ENCODE measurements at regions not wholly inside any gene's neighbourhood (a gene's known extent, or its start where the extent isn't known, plus 50 kb on each side); places are given as distances from the start of the nearest gene placed in this dataset.

GRCh38 chr10:25768167-25768566 is 165.9 kb upstream of the MYO3A start:
- no peaks in the 10 kb centered on the region for H3K9me3 ChIP-seq
- TF ChIP-seq, protein P1, sequence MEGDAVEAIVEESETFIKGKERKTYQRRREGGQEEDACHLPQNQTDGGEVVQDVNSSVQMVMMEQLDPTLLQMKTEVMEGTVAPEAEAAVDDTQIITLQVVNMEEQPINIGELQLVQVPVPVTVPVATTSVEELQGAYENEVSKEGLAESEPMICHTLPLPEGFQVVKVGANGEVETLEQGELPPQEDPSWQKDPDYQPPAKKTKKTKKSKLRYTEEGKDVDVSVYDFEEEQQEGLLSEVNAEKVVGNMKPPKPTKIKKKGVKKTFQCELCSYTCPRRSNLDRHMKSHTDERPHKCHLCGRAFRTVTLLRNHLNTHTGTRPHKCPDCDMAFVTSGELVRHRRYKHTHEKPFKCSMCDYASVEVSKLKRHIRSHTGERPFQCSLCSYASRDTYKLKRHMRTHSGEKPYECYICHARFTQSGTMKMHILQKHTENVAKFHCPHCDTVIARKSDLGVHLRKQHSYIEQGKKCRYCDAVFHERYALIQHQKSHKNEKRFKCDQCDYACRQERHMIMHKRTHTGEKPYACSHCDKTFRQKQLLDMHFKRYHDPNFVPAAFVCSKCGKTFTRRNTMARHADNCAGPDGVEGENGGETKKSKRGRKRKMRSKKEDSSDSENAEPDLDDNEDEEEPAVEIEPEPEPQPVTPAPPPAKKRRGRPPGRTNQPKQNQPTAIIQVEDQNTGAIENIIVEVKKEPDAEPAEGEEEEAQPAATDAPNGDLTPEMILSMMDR (IDR thresholded peaks at IDR 0.05): no peak
- H3K27ac ChIP-seq: no peak overlapping the region
- no peaks in the 10 kb centered on the region for H3K4me1 ChIP-seq (ENCODE audit: control insufficient read depth in 1 of 2, insufficient read depth in 1 of 2, low read depth in 1 of 2, low read length in 1 of 2)
- H3K27me3 ChIP-seq: peaks cover 33% of the 10 kb centered on the region
- H3K4me3 ChIP-seq (ENCODE audit: low read depth in 1 of 2, low read length in 1 of 2): no peak overlapping the region
- H3K36me3 ChIP-seq: no peaks in the 10 kb centered on the region

GRCh38 chr10:25778646-25779045 is 155.4 kb upstream of the MYO3A start:
- H3K27ac ChIP-seq: no peak overlapping the region
- no peak overlapping the region for H3K4me3 ChIP-seq (ENCODE audit: low read depth in 1 of 2, low read length in 1 of 2)
- TF ChIP-seq, protein P1 (IDR thresholded peaks at IDR 0.05): no peak
- no peaks in the 10 kb centered on the region for H3K36me3 ChIP-seq
- no peaks in the 10 kb centered on the region for H3K27me3 ChIP-seq
- no peaks in the 10 kb centered on the region for H3K9me3 ChIP-seq
- H3K4me1 ChIP-seq (ENCODE audit: control insufficient read depth in 1 of 2, insufficient read depth in 1 of 2, low read depth in 1 of 2, low read length in 1 of 2): no peaks in the 10 kb centered on the region

DNA sequence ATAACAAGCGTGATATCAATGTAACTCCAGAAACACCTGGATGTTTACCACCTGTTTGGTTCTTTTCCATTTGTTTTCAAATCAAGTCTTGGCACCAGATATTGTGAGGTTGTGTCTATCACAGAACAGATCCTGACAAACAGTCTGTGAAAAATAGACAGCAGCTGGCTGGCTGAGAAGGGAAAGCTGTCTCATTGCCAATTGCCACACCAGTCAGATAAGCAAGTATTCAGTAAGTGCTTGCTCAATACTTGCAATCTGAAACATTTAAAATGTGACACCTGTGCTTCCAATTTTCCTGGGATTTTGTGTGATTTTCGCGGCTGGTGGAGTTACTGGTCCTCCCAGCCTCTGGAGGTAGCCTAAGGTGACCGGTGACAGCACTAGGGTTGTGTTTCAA is 147.9 kb upstream of the MYO3A start:
- Histone ChIP-seq H3K4me3 (ENCODE audit: low read depth in 1 of 2, low read length in 1 of 2) (no peak overlapping the region), H3K27me3 (no peaks in the 10 kb centered on the region), H3K27ac (no peak overlapping the region), H3K9me3 (no peaks in the 10 kb centered on the region), H3K36me3 (no peaks in the 10 kb centered on the region), H3K4me1 (ENCODE audit: control insufficient read depth in 1 of 2, insufficient read depth in 1 of 2, low read depth in 1 of 2, low read length in 1 of 2) (no peaks in the 10 kb centered on the region)
- TF ChIP-seq, protein P1 (IDR thresholded peaks at IDR 0.05): no peak

- H3K27ac ChIP-seq: no peak overlapping the region
- TF ChIP-seq, protein P1 (IDR thresholded peaks at IDR 0.05): no peak
- no peaks in the 10 kb centered on the region for H3K27me3 ChIP-seq
- no peaks in the 10 kb centered on the region for H3K9me3 ChIP-seq
- H3K4me3 ChIP-seq (ENCODE audit: low read depth in 1 of 2, low read length in 1 of 2): no peak overlapping the region
- no peaks in the 10 kb centered on the region for H3K4me1 ChIP-seq (ENCODE audit: control insufficient read depth in 1 of 2, insufficient read depth in 1 of 2, low read depth in 1 of 2, low read length in 1 of 2)
- H3K36me3 ChIP-seq: no peaks in the 10 kb centered on the region
These were observed 147.1 kb upstream of the MYO3A start for GRCh38 chr10:25786899-25787298.

GRCh38 chr10:25797888-25798429 is 136.1 kb upstream of the MYO3A start:
- Histone ChIP-seq H3K9me3 (no peaks in the 10 kb centered on the region), H3K27me3 (no peaks in the 10 kb centered on the region), H3K27ac (no peak overlapping the region), H3K4me1 (ENCODE audit: control insufficient read depth in 1 of 2, insufficient read depth in 1 of 2, low read depth in 1 of 2, low read length in 1 of 2) (no peaks in the 10 kb centered on the region), H3K4me3 (ENCODE audit: low read depth in 1 of 2, low read length in 1 of 2) (no peak overlapping the region), H3K36me3 (no peaks in the 10 kb centered on the region)
- TF ChIP-seq, protein P1 (IDR thresholded peaks at IDR 0.05): no peak

DNA sequence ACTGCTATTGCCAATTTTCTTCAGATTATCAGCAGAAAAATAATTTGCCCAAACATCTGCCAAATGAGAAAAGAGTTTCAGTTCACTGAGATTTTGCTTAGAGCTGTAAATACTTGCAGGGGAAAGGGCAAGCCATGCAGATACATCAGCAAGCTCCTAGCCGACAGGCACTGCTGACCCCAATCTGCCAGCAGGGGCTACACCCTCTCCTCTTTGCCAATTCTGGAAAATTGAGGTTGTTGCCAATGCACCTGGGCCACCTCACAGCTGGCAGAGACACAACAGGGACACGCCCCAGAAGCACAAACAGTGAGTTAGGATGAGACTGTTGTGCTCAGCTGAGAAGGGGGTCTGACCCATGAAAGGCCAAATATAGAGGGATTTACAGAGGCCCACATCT is 129.5 kb upstream of the MYO3A start:
- no peak overlapping the region for H3K27ac ChIP-seq
- no peaks in the 10 kb centered on the region for H3K36me3 ChIP-seq
- no peaks in the 10 kb centered on the region for H3K9me3 ChIP-seq
- H3K27me3 ChIP-seq: no peaks in the 10 kb centered on the region
- no peaks in the 10 kb centered on the region for H3K4me1 ChIP-seq (ENCODE audit: control insufficient read depth in 1 of 2, insufficient read depth in 1 of 2, low read depth in 1 of 2, low read length in 1 of 2)
- H3K4me3 ChIP-seq (ENCODE audit: low read depth in 1 of 2, low read length in 1 of 2): no peak overlapping the region
- TF ChIP-seq, protein P1 (IDR thresholded peaks at IDR 0.05): no peak
